ENCODE measurements at regions not wholly inside any gene's neighbourhood (a gene's known extent, or its start where the extent isn't known, plus 50 kb on each side); places are given as distances from the start of the nearest gene placed in this dataset.

DNA sequence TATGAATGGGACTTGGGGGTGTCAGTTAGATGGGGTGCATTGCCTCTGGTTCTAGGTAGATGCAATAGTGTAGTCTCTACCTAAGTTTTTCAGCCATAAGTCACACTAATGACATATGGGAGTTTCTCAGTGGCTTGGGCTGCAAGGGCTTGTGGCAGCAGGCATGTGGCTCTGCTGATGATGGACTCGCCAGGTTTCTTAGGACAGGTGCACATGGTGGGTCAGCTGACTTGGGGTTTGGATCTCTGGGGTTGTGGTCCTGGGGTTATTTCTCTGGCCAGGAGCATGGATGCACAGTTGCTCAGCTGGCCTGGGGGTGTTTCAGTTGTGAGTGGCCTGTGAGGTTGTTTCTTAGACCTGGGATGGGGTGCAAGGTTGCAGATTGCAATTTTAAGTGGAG lies 120.0 kb upstream of the DCBLD2 start:
- no peak overlapping the region for H2AFZ ChIP-seq (replicated peaks)
- no peaks in the 10 kb centered on the region for H3K79me2 ChIP-seq (ENCODE audit: low read depth)
- H3K27me3 ChIP-seq: no peaks in the 10 kb centered on the region
- Mint-ChIP-seq H3K27me3 (ENCODE audit: insufficient read depth, low read depth) (no peaks in the 10 kb centered on the region), H3K36me3 (no peaks in the 10 kb centered on the region), H3K27ac (no peak overlapping the region), H3K9me3 (no peaks in the 10 kb centered on the region), H3K4me1 (no peaks in the 10 kb centered on the region), H3K4me3 (no peak overlapping the region)
- no peaks in the 10 kb centered on the region for H4K20me1 ChIP-seq (ENCODE audit: low read depth)
- TF ChIP-seq EZH2phosphoT487 (IDR thresholded peaks at IDR 0.05): no peak
- TF ChIP-seq, protein P1, sequence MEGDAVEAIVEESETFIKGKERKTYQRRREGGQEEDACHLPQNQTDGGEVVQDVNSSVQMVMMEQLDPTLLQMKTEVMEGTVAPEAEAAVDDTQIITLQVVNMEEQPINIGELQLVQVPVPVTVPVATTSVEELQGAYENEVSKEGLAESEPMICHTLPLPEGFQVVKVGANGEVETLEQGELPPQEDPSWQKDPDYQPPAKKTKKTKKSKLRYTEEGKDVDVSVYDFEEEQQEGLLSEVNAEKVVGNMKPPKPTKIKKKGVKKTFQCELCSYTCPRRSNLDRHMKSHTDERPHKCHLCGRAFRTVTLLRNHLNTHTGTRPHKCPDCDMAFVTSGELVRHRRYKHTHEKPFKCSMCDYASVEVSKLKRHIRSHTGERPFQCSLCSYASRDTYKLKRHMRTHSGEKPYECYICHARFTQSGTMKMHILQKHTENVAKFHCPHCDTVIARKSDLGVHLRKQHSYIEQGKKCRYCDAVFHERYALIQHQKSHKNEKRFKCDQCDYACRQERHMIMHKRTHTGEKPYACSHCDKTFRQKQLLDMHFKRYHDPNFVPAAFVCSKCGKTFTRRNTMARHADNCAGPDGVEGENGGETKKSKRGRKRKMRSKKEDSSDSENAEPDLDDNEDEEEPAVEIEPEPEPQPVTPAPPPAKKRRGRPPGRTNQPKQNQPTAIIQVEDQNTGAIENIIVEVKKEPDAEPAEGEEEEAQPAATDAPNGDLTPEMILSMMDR (IDR thresholded peaks at IDR 0.05): no peak
- no peak for TF ChIP-seq EZH2 (IDR thresholded peaks at IDR 0.05)
- H3K9me3 ChIP-seq (ENCODE audit: low read depth): no peaks in the 10 kb centered on the region
- no peaks in the 10 kb centered on the region for H3F3A ChIP-seq (ENCODE audit: low read depth)
- no peak overlapping the region for H3K4me2 ChIP-seq
- H3K4me3 ChIP-seq: no peak overlapping the region
- H3K9ac ChIP-seq: no peak overlapping the region
- no peak for DNase-seq (ENCODE audit: low spot score)
- no peak overlapping the region for H3K27ac ChIP-seq
- no peaks in the 10 kb centered on the region for H3K36me3 ChIP-seq
- H3K4me1 ChIP-seq: no peaks in the 10 kb centered on the region

DNA sequence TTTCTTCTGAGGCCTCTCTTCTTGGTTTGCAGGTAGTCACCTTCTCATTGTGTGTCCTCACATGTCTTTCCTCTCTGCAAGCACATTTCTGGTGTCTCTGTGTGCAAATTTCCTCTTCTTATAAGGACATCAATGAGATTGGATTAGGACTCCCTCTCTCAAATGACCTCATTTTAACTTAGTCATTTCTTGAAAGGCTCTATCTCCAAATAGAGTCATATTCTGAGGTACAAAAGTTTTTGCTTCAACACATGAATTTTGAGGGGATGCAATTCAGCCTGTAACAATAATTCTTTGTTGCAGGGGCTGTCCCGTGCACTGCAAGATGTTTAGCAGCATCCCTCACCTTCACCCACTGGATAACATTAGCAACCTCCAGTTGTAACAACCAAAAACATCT lies 115.0 kb upstream of the DCBLD2 start:
- H3K36me3 ChIP-seq: no peaks in the 10 kb centered on the region
- Mint-ChIP-seq H3K27ac (no peak overlapping the region), H3K27me3 (ENCODE audit: insufficient read depth, low read depth) (no peaks in the 10 kb centered on the region), H3K4me1 (peaks cover 8% of the 10 kb centered on the region), H3K36me3 (no peaks in the 10 kb centered on the region), H3K4me3 (no peak overlapping the region), H3K9me3 (peaks cover 2% of the 10 kb centered on the region)
- H3F3A ChIP-seq (ENCODE audit: low read depth): no peaks in the 10 kb centered on the region
- no peak overlapping the region for H3K9ac ChIP-seq
- no peaks in the 10 kb centered on the region for H3K27me3 ChIP-seq
- no peaks in the 10 kb centered on the region for H3K79me2 ChIP-seq (ENCODE audit: low read depth)
- no peak overlapping the region for H3K27ac ChIP-seq
- TF ChIP-seq, protein P1 (IDR thresholded peaks at IDR 0.05): no peak
- TF ChIP-seq EZH2 (IDR thresholded peaks at IDR 0.05) (no peak), EZH2phosphoT487 (IDR thresholded peaks at IDR 0.05) (no peak)
- no peaks in the 10 kb centered on the region for H4K20me1 ChIP-seq (ENCODE audit: low read depth)
- H3K4me3 ChIP-seq: no peak overlapping the region
- no peak for DNase-seq (ENCODE audit: low spot score)
- no peaks in the 10 kb centered on the region for H3K4me1 ChIP-seq
- no peak overlapping the region for H3K4me2 ChIP-seq
- no peaks in the 10 kb centered on the region for H3K9me3 ChIP-seq (ENCODE audit: low read depth)
- no peak overlapping the region for H2AFZ ChIP-seq (replicated peaks)

DNA sequence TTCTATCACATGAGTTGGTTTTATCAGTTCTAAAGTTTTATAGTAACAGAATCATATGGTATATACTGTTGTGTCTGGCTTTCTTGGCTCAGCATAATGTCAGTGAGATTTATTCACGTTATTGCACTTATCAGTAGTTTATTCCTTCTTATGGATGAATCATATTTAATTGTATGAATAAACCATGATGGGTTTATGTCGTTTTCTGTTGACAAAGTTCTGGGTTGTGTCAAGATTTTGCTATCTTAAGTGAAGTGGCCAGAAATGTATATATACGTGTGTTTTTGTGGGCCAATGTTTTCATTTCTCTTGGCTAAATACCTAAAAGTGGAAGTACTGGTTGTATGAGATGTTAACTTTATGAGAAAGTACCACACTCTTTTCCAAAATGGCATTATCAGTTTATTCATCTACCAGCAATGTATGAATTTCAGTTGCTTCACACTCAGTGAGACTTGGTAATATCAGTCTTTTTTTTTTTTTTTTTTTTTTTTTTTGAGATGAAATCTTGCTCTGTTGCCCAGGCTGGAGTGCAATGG lies 112.4 kb upstream of the DCBLD2 start:
- Histone ChIP-seq H3K27me3 (no peaks in the 10 kb centered on the region), H3K9me3 (ENCODE audit: low read depth) (no peaks in the 10 kb centered on the region), H3K4me2 (no peak overlapping the region), H3K9ac (no peak overlapping the region), H4K20me1 (ENCODE audit: low read depth) (no peaks in the 10 kb centered on the region), H3K4me1 (no peaks in the 10 kb centered on the region), H3K4me3 (no peak overlapping the region), H3K79me2 (ENCODE audit: low read depth) (no peaks in the 10 kb centered on the region), H3K27ac (no peak overlapping the region), H3K36me3 (no peaks in the 10 kb centered on the region), H3F3A (ENCODE audit: low read depth) (no peaks in the 10 kb centered on the region), H2AFZ (replicated peaks) (no peak overlapping the region)
- Mint-ChIP-seq H3K9me3 (peaks cover 2% of the 10 kb centered on the region), H3K36me3 (no peaks in the 10 kb centered on the region), H3K4me1 (peaks cover 8% of the 10 kb centered on the region), H3K4me3 (no peak overlapping the region), H3K27me3 (ENCODE audit: insufficient read depth, low read depth) (no peaks in the 10 kb centered on the region), H3K27ac (no peak overlapping the region)
- DNase-seq (ENCODE audit: low spot score): no peak
- TF ChIP-seq, protein P1 (IDR thresholded peaks at IDR 0.05): no peak
- no peak for TF ChIP-seq EZH2phosphoT487 (IDR thresholded peaks at IDR 0.05)
- no peak for TF ChIP-seq EZH2 (IDR thresholded peaks at IDR 0.05)

All from neural progenitor cell (in vitro differentiated cells).